Gastrocnemius medialis (tissue), 4 donors: ENCODE measurements at regions not wholly inside any gene's neighbourhood (a gene's known extent, or its start where the extent isn't known, plus 50 kb on each side); places are given as distances from the start of the nearest gene placed in this dataset.

ENCODE experiments used
- CTCF ChIP-seq, 5 experiments: fragments of 450-650 bp in 3 of 5; fragments of 200-600 bp in 2 of 5; sonication (generic) in 2 of 5; IDR thresholded peaks in 4 of 5; conservative IDR thresholded peaks in 1 of 5; 1 replicate in 4 of 5; 2 replicates in 1 of 5; pipeline ENCODE4 v1.5.1; 2016 to 2019; ENCODE audit warnings: antibody characterized with exemption in 5 of 5, mild to moderate bottlenecking in 3 of 5, moderate library complexity in 3 of 5
- POLR2A ChIP-seq, 2 donors: fragments of 450-650 bp; IDR thresholded peaks; one replicate each; pipeline ENCODE4 v1.6.1; 2017; ENCODE audit warnings: antibody characterized with exemption in 2 of 2, mild to moderate bottlenecking in 2 of 2, moderate library complexity in 2 of 2

GRCh38 chr6:15885624-15886023 is 222.8 kb upstream of the DTNBP1 start:
- TF ChIP-seq CTCF (IDR thresholded peaks at IDR 0.05 in 4 of 5, conservative IDR thresholded peaks at IDR 0.05 in 1 of 5), result no peak
- no peak for TF ChIP-seq POLR2A (IDR thresholded peaks at IDR 0.05)
